Transverse colon (tissue), 4 donors: ENCODE measurements at regions not wholly inside any gene's neighbourhood (a gene's known extent, or its start where the extent isn't known, plus 50 kb on each side); places are given as distances from the start of the nearest gene placed in this dataset.

Source experiments
- DNase-seq: peaks from one replicate; pipeline ENCODE4 v3.0.0-alpha.2; 2019
- H3K27ac ChIP-seq, 4 donors: fragments of 200-600 bp; sonication (generic); 2 replicates each; pipeline ENCODE4 v1.5.1; 2016 to 2018; ENCODE audit warnings: inconsistent platforms in 4 of 4
- H3K27me3 ChIP-seq: fragments of 200-600 bp; sonication (generic); 2 replicates; pipeline ENCODE4 v1.5.1; 2017; ENCODE audit warnings: inconsistent platforms
- H3K36me3 ChIP-seq, 4 donors: fragments of 200-600 bp; sonication (generic); 2 replicates each; pipeline ENCODE4 v1.5.1; 2017 to 2019; ENCODE audit warnings: inconsistent platforms in 4 of 4
- H3K4me1 ChIP-seq, 4 donors: fragments of 200-600 bp; sonication (generic); 2 replicates each; pipeline ENCODE4 v1.5.1; 2017 to 2020; ENCODE audit warnings: inconsistent platforms in 4 of 4
- H3K4me3 ChIP-seq, 4 donors: fragments of 200-600 bp; sonication (generic); 1 replicate in 1 of 4; 2 replicates in 3 of 4; pipeline versions ENCODE4 v1.5.1 to v1.6.1; 2017 to 2019; ENCODE audit warnings: inconsistent platforms in 4 of 4
- H3K9me3 ChIP-seq, 2 donors: fragments of 200-600 bp; sonication (generic); 2 replicates each; pipeline ENCODE4 v1.5.1; 2017 to 2019; ENCODE audit warnings: inconsistent platforms in 2 of 2
- EP300 ChIP-seq: sonication (generic); formaldehyde crosslinking; IDR thresholded peaks from one replicate; pipeline ENCODE4 v1.6.1; 2017; ENCODE audit warnings: antibody characterized with exemption, low read depth
- POLR2A ChIP-seq: fragments of 450-650 bp; IDR thresholded peaks from one replicate; pipeline ENCODE4 v1.6.1; 2016; ENCODE audit warnings: antibody characterized with exemption, mild to moderate bottlenecking, moderate library complexity
- POLR2AphosphoS5 ChIP-seq, 3 donors: sonication (generic); formaldehyde crosslinking; IDR thresholded peaks; one replicate each; pipeline ENCODE4 v1.6.1; 2016; ENCODE audit warnings: antibody characterized with exemption in 3 of 3
- WGBS, 2 donors: methylation state at CpG; one replicate each; pipeline ENCODE4 v1.1.5; 2018; ENCODE audit warnings: low coverage in 1 of 2; 5-methylcytosine and 5-hydroxymethylcytosine counted together
- in situ Hi-C, 4 donors: fragments of 200-750 bp; cut with MboI; loops; one replicate each; pipeline versions ENCODE4 v1.15.0 to v1.15.1; 2017; ENCODE audit warnings: low sequenced_read_pairs in 3 of 4, low pct_ligation_motif_present in 1 of 4, low pct_unique_long_range_greater_than_20kb in 1 of 4
- intact Hi-C: fragments of 100-400 bp; cut with DNase I; formaldehyde crosslinking; loops from one replicate; pipeline ENCODE4 v1.15.1; 2023; ENCODE audit warnings: low total_unique reads
- TF ChIP-seq, protein P1 (sequence below), 5 experiments: fragments of 200-600 bp in 3 of 5; fragments of 450-650 bp in 2 of 5; sonication (generic) in 3 of 5; IDR thresholded peaks; 1 replicate in 2 of 5; 2 replicates in 3 of 5; pipeline ENCODE4 v1.5.1; 2016 to 2017; ENCODE audit warnings: antibody characterized with exemption in 5 of 5, inconsistent platforms in 3 of 5, mild to moderate bottlenecking in 2 of 5, moderate library complexity in 1 of 5

DNA sequence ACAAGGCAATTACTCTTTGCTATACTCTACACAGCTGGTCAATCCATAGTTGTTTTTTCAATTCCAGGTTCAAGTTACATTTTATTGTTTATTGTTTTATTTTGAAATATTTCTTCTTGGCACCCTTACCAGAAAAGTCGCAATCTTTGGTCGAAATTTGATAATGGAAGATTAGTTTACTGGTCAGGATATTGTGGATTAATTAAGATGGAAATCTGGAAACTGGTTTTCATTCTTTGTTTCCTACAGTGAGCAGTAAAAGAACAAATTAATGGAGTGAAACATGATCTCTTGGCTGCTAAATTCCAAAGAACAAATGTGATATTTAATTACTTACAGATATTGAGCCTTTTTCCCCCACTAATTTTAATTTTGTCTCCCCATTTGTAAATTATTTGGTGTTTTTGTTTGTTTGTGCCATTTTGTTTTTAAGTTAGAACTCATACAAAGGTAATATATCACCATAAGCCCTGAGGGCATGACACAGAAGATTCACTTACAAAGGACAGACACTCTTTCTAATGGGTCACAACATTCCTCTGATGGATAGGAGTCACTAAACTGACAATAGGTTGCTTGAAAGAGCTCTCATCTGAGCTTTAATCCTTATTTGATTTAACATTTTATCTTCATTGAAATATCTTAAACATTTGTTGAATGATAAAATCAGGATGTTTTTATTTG, 700.2 kb downstream of the KCNJ2 start:
- WGBS, 2 donors = 63 to 83% methylated on average over 2 of the region's 2 CpGs

DNA sequence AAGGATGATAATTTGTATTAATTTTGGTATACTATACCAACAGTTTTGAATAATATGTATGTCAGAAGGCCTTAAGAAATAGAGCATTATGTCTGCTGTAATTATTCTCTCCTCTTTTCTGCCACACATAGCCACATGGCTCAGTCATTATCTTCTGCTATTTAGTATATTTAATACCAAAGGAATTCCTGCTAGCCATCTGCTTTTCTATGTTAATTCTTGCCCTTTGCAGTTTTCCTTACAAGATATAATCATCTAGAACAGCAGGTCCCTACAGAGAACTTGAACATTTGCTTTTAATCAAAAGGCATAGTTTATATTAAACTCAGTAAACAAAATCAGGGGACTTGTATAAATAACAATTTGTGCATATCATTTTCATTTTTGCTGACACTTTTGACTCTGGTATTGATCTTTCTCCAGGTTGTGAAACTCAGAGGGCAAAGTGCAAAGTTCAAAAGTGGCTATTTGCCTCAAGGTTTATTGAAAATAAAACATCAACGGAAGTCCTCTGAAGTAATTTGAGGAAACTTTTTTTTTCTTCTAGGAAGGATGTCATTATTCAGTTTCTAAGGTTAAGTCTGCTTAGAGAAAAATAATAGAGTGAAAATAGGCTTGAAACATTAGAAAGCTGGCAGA, 702.0 kb downstream of the KCNJ2 start:
- Histone ChIP-seq H3K9me3 (no peaks in the 10 kb centered on the region), H3K4me1 (peaks cover 0 to 6% (median 0%) of the 10 kb centered on the region in 4 donors), H3K36me3 (no peaks in the 10 kb centered on the region), H3K27me3 (no peaks in the 10 kb centered on the region), H3K4me3 (no peak overlapping the region), H3K27ac (no peak overlapping the region)
- no peak for DNase-seq
- in situ Hi-C loops (no loop called here), intact Hi-C loops (no loop called here)
- WGBS, 2 donors = 18 to 25% methylated on average over 1 of the region's 1 CpG
- TF ChIP-seq, protein P1, sequence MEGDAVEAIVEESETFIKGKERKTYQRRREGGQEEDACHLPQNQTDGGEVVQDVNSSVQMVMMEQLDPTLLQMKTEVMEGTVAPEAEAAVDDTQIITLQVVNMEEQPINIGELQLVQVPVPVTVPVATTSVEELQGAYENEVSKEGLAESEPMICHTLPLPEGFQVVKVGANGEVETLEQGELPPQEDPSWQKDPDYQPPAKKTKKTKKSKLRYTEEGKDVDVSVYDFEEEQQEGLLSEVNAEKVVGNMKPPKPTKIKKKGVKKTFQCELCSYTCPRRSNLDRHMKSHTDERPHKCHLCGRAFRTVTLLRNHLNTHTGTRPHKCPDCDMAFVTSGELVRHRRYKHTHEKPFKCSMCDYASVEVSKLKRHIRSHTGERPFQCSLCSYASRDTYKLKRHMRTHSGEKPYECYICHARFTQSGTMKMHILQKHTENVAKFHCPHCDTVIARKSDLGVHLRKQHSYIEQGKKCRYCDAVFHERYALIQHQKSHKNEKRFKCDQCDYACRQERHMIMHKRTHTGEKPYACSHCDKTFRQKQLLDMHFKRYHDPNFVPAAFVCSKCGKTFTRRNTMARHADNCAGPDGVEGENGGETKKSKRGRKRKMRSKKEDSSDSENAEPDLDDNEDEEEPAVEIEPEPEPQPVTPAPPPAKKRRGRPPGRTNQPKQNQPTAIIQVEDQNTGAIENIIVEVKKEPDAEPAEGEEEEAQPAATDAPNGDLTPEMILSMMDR (IDR thresholded peaks at IDR 0.05) = no peak
- TF ChIP-seq POLR2AphosphoS5 (IDR thresholded peaks at IDR 0.05) (no peak), EP300 (no peak), POLR2A (no peak)

More for the DNA sequence above, 700.2 kb downstream of the KCNJ2 start:
- intact Hi-C loops = no loop called here
- no peaks in the 10 kb centered on the region for H3K27me3 ChIP-seq
- peaks cover 0 to 6% (median 0%) of the 10 kb centered on the region in 4 donors for H3K4me1 ChIP-seq
- in situ Hi-C loops = no loop called here
- H3K36me3 ChIP-seq = no peaks in the 10 kb centered on the region
- H3K27ac ChIP-seq = no peak overlapping the region
- no peaks in the 10 kb centered on the region for H3K9me3 ChIP-seq
- no peak overlapping the region for H3K4me3 ChIP-seq
- TF ChIP-seq EP300 = no peak
- TF ChIP-seq, protein P1 (IDR thresholded peaks at IDR 0.05) = no peak
- no peak for TF ChIP-seq POLR2AphosphoS5 (IDR thresholded peaks at IDR 0.05)
- TF ChIP-seq POLR2A = no peak
- DNase-seq = no peak

DNA sequence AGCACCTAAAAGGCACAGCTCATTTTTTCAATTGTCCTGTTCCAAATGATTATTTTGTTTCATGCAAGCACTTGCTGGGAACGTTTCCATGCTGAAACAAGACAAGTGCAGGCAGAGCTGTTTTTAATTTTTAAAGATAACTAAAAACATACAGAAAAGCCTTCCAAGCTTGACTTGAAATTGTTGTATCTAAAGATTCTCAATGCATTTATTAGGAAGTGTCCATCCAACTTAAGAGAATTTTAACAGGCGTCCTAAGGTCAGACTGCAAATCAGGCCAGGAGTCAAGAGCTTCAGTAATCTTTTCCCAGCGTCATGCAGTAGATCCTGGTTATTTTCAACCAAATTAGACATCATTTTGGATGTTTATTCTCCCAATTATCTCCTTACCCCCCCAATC, 702.8 kb downstream of the KCNJ2 start:
- 37 to 45% methylated on average over 3 of the region's 3 CpGs for WGBS, 2 donors
- no peak for TF ChIP-seq EP300
- TF ChIP-seq, protein P1 (IDR thresholded peaks at IDR 0.05) = no peak
- TF ChIP-seq POLR2AphosphoS5 (IDR thresholded peaks at IDR 0.05) = no peak
- no peak for TF ChIP-seq POLR2A
- no peak for DNase-seq
- Histone ChIP-seq H3K27ac (no peak overlapping the region), H3K36me3 (no peaks in the 10 kb centered on the region), H3K9me3 (no peaks in the 10 kb centered on the region), H3K27me3 (no peaks in the 10 kb centered on the region), H3K4me3 (no peak overlapping the region), H3K4me1 (peaks cover 0 to 6% (median 0%) of the 10 kb centered on the region in 4 donors)
- intact Hi-C loops = no loop called here
- in situ Hi-C loops = no loop called here

GRCh38 chr17:70875729-70876310, 706.5 kb downstream of the KCNJ2 start:
- intact Hi-C loops = no loop called here
- 54 to 74% methylated on average over 2 of the region's 2 CpGs for WGBS, 2 donors
- H3K27ac ChIP-seq = no peak overlapping the region
- no peak for DNase-seq
- in situ Hi-C loops = no loop called here
- peaks cover 0 to 4% (median 0%) of the 10 kb centered on the region in 4 donors for H3K4me1 ChIP-seq
- no peak for TF ChIP-seq POLR2AphosphoS5 (IDR thresholded peaks at IDR 0.05)
- TF ChIP-seq POLR2A = no peak
- H3K27me3 ChIP-seq = no peaks in the 10 kb centered on the region
- no peaks in the 10 kb centered on the region for H3K36me3 ChIP-seq
- H3K4me3 ChIP-seq = no peak overlapping the region
- H3K9me3 ChIP-seq = no peaks in the 10 kb centered on the region
